GM19438 (cell line): ENCODE measurements at regions not wholly inside any gene's neighbourhood (a gene's known extent, or its start where the extent isn't known, plus 50 kb on each side); places are given as distances from the start of the nearest gene placed in this dataset.
"Not testable (repeated sequence)": the region's sequence is repeated elsewhere in the genome, so short reads cannot be mapped to it uniquely, and the experiment has no call there.

Experiments
- ATAC-seq: cut with Tn5 transposase; IDR thresholded peaks from one replicate; pipeline ENCODE4 v1.9.1; 2021; ENCODE audit warnings: low read depth; ENCODE audit not compliant: unreplicated experiment

GRCh38 chr4:57309658-57310057 is 199.5 kb upstream of the IGFBP7 start:
- no peak for ATAC-seq

DNA sequence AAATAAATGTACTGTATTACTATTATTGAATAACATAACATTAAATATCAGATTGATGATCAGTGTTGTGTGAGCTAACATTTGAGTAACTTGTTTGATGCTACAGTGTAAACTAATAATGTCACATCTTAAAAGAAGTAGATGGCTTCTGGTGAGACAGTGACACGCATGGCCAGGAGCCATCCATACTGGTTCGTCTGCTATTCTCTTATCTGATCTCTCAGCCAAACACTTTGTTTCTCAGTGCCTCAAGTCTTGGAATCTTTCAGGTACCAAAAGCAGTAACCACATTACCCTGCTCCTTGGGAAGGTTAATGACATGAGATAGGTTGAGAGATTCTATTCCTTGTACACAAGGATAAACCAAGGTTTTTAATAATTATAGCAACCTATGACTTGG is 198.1 kb upstream of the IGFBP7 start:
- no peak for ATAC-seq

- no peak for ATAC-seq
Measured at GRCh38 chr4:57305836-57306235, 195.7 kb upstream of the IGFBP7 start.

DNA sequence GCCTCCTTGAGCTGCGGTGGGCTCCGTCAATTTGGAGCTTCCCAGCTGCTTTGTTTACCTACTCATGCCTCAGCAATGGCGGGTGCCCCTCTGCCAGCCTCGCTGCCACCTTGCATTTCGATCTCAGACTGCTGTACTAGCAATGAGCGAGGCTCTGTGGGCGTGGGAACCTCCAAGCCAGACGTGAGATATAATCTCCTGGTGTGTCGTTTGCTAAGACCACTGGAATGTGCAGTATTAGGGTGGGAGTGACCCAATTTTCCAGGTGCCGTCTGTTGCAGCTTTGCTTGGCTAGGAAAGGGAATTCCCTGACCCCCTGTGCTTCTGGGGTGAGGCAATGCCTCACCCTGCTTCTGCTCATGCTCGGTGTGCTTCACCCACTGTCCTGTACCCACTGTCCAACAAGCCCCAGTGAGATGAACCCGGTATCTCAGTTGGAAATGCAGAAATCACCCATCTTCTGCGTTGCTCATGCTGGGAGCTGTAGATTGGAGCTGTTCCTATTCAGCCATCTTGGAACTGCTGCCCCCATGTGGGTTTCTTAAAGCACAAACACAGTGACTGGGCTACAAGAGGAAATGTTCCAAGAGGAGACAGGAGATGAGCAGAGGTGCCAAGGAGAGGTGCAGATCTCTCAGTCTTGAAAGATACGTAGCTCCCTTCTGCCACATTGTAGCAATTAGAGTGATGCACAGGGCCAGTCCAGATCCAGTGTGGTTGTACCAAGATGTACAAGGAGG is 193.0 kb upstream of the IGFBP7 start:
- no peak for ATAC-seq

- ATAC-seq = not testable (repeated sequence)
Measured at GRCh38 chr4:57300300-57300699, 190.1 kb upstream of the IGFBP7 start.

DNA sequence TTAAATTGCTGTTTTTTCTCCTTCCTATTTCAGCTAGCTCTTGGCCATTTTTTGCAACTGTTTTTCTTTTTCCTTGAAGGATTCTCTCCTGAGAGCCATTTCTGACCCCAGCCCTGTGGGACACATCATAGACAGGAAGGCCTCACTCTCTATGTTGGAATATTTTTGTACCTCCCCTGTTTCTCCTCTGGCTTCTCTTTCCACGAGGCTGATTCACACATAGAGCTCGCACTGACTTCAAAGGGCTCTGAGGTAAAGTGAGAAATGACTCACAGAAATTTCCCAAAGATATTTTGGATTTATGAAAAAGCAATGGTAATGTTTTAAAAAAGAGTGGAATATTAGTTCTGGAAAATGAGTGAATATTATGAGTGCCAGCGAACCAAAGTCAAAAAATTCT is 181.7 kb upstream of the IGFBP7 start:
- no peak for ATAC-seq

- ATAC-seq = no peak
Measured at GRCh38 chr4:57287687-57288604, 177.8 kb upstream of the IGFBP7 start.

DNA sequence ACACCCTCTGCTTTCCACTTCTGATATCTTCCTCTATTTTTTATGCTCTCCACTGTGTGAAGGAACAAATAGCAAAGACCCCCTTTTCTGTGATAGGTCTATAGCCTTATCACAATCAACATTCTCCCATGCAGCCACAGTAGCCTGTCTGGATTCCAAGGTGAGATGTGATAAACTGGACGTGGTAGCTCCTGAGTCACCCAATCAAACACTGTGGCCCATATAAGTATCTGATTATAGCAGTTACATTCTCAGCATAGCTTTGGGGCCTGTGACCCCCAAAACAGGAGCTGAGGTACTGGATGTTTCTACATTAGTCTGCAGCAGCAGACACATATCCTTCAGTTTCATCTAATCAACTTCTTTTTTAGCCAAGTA is 172.7 kb upstream of the IGFBP7 start:
- no peak for ATAC-seq

GRCh38 chr4:57280481-57280880 is 170.3 kb upstream of the IGFBP7 start:
- ATAC-seq = no peak

- no peak for ATAC-seq
Measured at GRCh38 chr4:57278780-57279179, 168.6 kb upstream of the IGFBP7 start.

DNA sequence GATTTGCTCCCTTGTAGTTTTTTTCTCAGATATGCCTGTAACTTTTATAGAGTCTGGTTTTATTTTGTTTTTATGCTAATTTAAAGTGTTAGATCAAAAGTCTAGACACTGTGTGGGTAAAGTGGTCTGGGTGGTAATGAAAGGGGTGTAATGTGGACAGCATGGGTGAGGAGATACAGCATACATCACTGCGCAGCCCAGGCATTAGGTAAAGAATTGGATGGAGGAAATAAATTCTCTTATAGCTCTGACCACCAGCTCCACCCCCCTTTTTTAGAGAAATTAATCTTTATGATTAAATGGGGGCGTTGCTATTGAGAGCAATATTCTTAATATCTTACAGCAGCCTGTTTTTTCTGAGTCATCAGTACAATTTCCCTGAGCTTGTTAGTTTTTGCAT is 163.9 kb upstream of the IGFBP7 start:
- ATAC-seq = no peak

DNA sequence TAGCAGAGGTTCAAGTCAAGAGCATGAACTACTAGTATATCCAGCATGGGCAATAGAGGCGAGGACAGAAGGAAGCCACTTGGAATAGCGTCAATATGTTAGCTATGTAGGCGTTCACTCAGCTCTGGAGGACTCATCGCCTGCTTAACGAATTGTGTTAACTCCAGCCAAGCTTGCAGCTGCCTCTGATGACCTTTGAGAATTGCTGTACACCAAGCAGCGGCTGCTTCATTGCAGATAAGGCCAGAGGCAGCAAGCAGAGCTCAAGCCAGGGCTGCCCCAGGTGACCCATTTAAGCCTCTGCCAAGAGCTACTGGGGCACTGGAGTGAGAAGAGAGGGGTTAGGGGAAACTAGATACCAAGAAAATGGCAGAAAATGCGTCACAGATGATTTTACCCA is 160.2 kb upstream of the IGFBP7 start:
- ATAC-seq = no peak

- ATAC-seq = no peak
Measured at GRCh38 chr4:57265831-57266582, 155.8 kb upstream of the IGFBP7 start.

GRCh38 chr4:57254754-57255153 is 144.6 kb upstream of the IGFBP7 start:
- no peak for ATAC-seq

GRCh38 chr4:57249083-57249482 is 138.9 kb upstream of the IGFBP7 start:
- ATAC-seq = no peak

DNA sequence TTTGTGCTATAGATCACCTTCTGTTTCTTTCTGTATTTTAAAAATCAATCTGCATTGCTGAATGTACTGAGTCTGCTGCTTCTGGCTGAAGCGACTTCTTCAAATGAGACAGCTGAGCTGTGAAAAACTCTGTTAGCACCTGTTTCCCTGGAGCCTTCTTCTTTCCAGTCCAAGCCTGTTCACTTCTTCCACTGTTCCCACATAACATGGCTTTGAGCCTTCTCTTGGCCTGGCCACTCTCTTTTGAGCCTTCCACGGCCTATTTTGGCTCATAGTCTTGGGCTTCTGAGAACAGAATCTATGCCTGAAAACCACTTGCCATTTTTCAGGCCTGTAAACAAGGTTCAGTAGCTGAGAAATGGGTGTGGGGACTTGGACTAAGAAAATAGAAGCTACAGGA is 132.9 kb upstream of the IGFBP7 start:
- ATAC-seq = no peak

DNA sequence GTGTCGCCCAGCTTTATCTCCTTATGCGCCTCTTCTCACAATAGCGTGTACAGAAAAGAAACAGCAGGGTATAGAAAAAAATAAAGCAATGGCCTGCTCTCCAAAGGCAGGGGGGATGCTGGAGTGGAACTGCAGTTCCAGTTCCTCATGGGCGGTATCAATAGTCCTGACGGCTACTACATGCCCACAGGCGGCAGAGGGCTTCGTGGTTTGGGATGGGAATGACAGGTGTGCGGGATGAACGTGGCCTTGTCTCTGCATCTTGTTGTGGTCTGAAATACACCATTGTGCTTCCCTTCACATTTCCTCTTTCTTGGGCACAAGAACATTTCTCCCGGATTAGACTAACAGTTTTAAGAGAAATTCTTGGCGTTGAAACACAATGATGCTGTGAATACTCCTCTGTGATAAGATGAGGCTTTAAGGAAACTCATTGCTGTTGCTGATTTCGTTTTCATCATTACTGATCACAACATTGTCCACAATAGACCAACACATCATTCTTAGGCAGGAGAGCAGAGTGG is 124.1 kb upstream of the IGFBP7 start:
- no peak for ATAC-seq

- no peak for ATAC-seq
Measured at GRCh38 chr4:57233386-57233785, 123.2 kb upstream of the IGFBP7 start.

DNA sequence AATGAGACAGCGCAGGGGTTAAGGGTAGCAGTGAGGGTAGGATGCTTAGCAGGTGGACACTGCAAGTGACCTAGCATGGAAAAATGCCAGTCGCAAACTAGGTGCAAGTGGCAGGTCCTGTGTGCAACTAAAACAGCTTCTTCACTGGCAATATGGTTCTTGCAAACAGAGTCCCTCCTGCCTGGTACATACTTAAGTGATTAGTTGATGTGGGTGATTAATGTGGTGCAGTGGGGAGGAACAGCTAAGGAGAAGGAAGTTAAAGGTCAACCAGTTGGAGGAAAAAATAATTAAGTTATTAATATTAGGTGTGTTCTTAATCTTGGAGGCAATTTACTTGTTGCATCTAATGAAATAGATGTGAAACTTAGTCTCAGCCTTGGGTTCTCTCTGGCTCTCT is 121.6 kb upstream of the IGFBP7 start:
- no peak for ATAC-seq

- ATAC-seq = peak; percentile 66
Measured at GRCh38 chr4:57220734-57221133, 110.5 kb upstream of the IGFBP7 start.

DNA sequence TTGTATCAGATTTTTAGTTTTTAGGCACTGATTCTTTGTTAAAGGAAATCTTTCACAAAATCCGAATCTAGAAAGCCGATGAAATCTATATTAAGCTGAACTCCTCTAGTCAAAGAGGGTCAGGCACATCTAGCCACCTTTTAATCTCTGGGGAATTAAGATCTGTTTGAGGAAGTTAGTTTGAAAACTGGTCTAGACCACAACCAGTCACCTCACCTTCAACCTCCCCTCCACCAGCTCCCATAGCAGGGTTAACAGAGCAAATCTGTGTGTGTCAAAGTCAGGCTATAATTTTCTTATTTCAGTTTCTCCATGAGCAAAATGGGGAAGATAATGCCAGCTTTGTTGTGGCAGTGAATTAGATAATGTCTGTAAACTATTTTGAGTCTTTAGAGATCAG is 110.0 kb upstream of the IGFBP7 start:
- peak; percentile 71 for ATAC-seq
